IPS-18c (cell line): ENCODE measurements at regions not wholly inside any gene's neighbourhood (a gene's known extent, or its start where the extent isn't known, plus 50 kb on each side); places are given as distances from the start of the nearest gene placed in this dataset.

ENCODE experiments used
- H3K4me3 ChIP-seq: 2 replicates; pipeline ENCODE4 v1.7.0; 2013; ENCODE audit warnings: low read depth, mild to moderate bottlenecking, low read length, moderate library complexity; ENCODE audit not compliant: insufficient read depth
- H3K9me3 ChIP-seq: one replicate; pipeline ENCODE4 v1.6.1; 2013; ENCODE audit warnings: mild to moderate bottlenecking, low read length, moderate library complexity; ENCODE audit not compliant: control insufficient read depth, insufficient read depth

GRCh38 chr13:105219651-105220050, 1315.8 kb downstream of the EFNB2 start:
- H3K9me3 ChIP-seq, result no peaks in the 10 kb centered on the region
- H3K4me3 ChIP-seq, result no peak overlapping the region

GRCh38 chr13:105213512-105213911, 1322.0 kb downstream of the EFNB2 start:
- Histone ChIP-seq H3K9me3 (no peaks in the 10 kb centered on the region), H3K4me3 (no peak overlapping the region)

GRCh38 chr13:105207572-105208293, 1327.7 kb downstream of the EFNB2 start:
- Histone ChIP-seq H3K9me3 (no peaks in the 10 kb centered on the region), H3K4me3 (no peak overlapping the region)

GRCh38 chr13:105202354-105202753, 1333.1 kb downstream of the EFNB2 start:
- Histone ChIP-seq H3K9me3 (no peaks in the 10 kb centered on the region), H3K4me3 (no peak overlapping the region)

- Histone ChIP-seq H3K9me3 (no peaks in the 10 kb centered on the region), H3K4me3 (no peak overlapping the region)
Observed at GRCh38 chr13:105201351-105201750, 1334.1 kb downstream of the EFNB2 start.

- H3K4me3 ChIP-seq, result no peak overlapping the region
- H3K9me3 ChIP-seq, result no peaks in the 10 kb centered on the region
Observed at GRCh38 chr13:105200181-105200580, 1335.3 kb downstream of the EFNB2 start.

- no peak overlapping the region for H3K4me3 ChIP-seq
- H3K9me3 ChIP-seq, result no peaks in the 10 kb centered on the region
Observed at GRCh38 chr13:105196052-105196451, 1339.4 kb downstream of the EFNB2 start.

- H3K9me3 ChIP-seq, result no peaks in the 10 kb centered on the region
- no peak overlapping the region for H3K4me3 ChIP-seq
Observed at GRCh38 chr13:105193026-105193425, 1342.4 kb downstream of the EFNB2 start.

GRCh38 chr13:105184201-105184600, 1351.3 kb downstream of the EFNB2 start:
- no peak overlapping the region for H3K4me3 ChIP-seq
- H3K9me3 ChIP-seq, result no peaks in the 10 kb centered on the region

GRCh38 chr13:105177265-105177900, 1358.1 kb downstream of the EFNB2 start:
- Histone ChIP-seq H3K9me3 (no peaks in the 10 kb centered on the region), H3K4me3 (no peak overlapping the region)

GRCh38 chr13:105170438-105170837, 1365.0 kb downstream of the EFNB2 start:
- H3K4me3 ChIP-seq, result no peak overlapping the region

GRCh38 chr13:105168295-105168694, 1367.2 kb downstream of the EFNB2 start:
- Histone ChIP-seq H3K4me3 (no peak overlapping the region), H3K9me3 (no peaks in the 10 kb centered on the region)

More at GRCh38 chr13:105170438-105170837, 1365.0 kb downstream of the EFNB2 start:
- no peaks in the 10 kb centered on the region for H3K9me3 ChIP-seq

- H3K9me3 ChIP-seq, result no peaks in the 10 kb centered on the region
- H3K4me3 ChIP-seq, result no peak overlapping the region
Observed at GRCh38 chr13:105167385-105167784, 1368.1 kb downstream of the EFNB2 start.

- Histone ChIP-seq H3K9me3 (no peaks in the 10 kb centered on the region), H3K4me3 (no peak overlapping the region)
Observed at GRCh38 chr13:105165449-105166125, 1369.9 kb downstream of the EFNB2 start.

- no peaks in the 10 kb centered on the region for H3K9me3 ChIP-seq
- no peak overlapping the region for H3K4me3 ChIP-seq
Observed at GRCh38 chr13:105159841-105160240, 1375.6 kb downstream of the EFNB2 start.

- no peaks in the 10 kb centered on the region for H3K9me3 ChIP-seq
- H3K4me3 ChIP-seq, result no peak overlapping the region
Observed at GRCh38 chr13:105153611-105154010, 1381.9 kb downstream of the EFNB2 start.

GRCh38 chr13:105151639-105152038, 1383.8 kb downstream of the EFNB2 start:
- Histone ChIP-seq H3K9me3 (no peaks in the 10 kb centered on the region), H3K4me3 (no peak overlapping the region)

GRCh38 chr13:105147461-105147860, 1388.0 kb downstream of the EFNB2 start:
- Histone ChIP-seq H3K9me3 (no peaks in the 10 kb centered on the region), H3K4me3 (no peak overlapping the region)
